ENCODE measurements at regions not wholly inside any gene's neighbourhood (a gene's known extent, or its start where the extent isn't known, plus 50 kb on each side); places are given as distances from the start of the nearest gene placed in this dataset.

GRCh38 chr10:4549139-4549653 is 276.8 kb upstream of the AKR1E2 start:
- no peak for TF ChIP-seq CTCF (IDR thresholded peaks at IDR 0.05)
- no peak for TF ChIP-seq POLR2A (IDR thresholded peaks at IDR 0.05)
